Vagina (tissue), 2 donors: ENCODE measurements at regions not wholly inside any gene's neighbourhood (a gene's known extent, or its start where the extent isn't known, plus 50 kb on each side); places are given as distances from the start of the nearest gene placed in this dataset.

Source experiments
- DNase-seq, 2 donors: peaks; one replicate each; pipeline ENCODE4 v3.0.0-alpha.2; 2017; ENCODE audit errors: extremely low spot score in 2 of 2
- H3K27ac ChIP-seq: fragments of 200-600 bp; sonication (generic); one replicate; pipeline ENCODE4 v1.5.1; 2019
- H3K27me3 ChIP-seq: fragments of 200-600 bp; sonication (generic); one replicate; pipeline ENCODE4 v1.5.1; 2019
- H3K36me3 ChIP-seq, 2 donors: fragments of 200-600 bp; sonication (generic); one replicate each; pipeline ENCODE4 v1.5.1; 2017 to 2019
- H3K4me1 ChIP-seq: fragments of 200-600 bp; sonication (generic); one replicate; pipeline ENCODE4 v1.5.1; 2019
- H3K4me3 ChIP-seq, 2 donors: fragments of 200-600 bp; sonication (generic); 1 replicate in 1 of 2; 2 replicates in 1 of 2; pipeline ENCODE4 v1.5.1; 2016 to 2019
- H3K9me3 ChIP-seq: fragments of 200-600 bp; sonication (generic); one replicate; pipeline ENCODE4 v1.5.1; 2019
- POLR2A ChIP-seq, 2 donors: fragments of 450-650 bp; IDR thresholded peaks; one replicate each; pipeline ENCODE4 v1.6.1; 2017; ENCODE audit warnings: antibody characterized with exemption in 2 of 2, mild to moderate bottlenecking in 2 of 2, moderate library complexity in 2 of 2
- POLR2AphosphoS5 ChIP-seq, 2 donors: sonication (generic); formaldehyde crosslinking; IDR thresholded peaks; one replicate each; pipeline ENCODE4 v1.9.0; 2017; ENCODE audit warnings: antibody characterized with exemption in 2 of 2, mild to moderate bottlenecking in 2 of 2, low read depth in 1 of 2; ENCODE audit not compliant: insufficient read depth in 1 of 2
- intact Hi-C: fragments of 100-400 bp; cut with DNase I; formaldehyde crosslinking; loops from one replicate; pipeline ENCODE4 v1.15.1; 2023
- TF ChIP-seq, protein P1 (sequence below), 3 experiments: fragments of 450-650 bp in 2 of 3; fragments of 200-600 bp in 1 of 3; sonication (generic) in 1 of 3; IDR thresholded peaks; one replicate each; pipeline ENCODE4 v1.5.1; 2017 to 2019; ENCODE audit warnings: antibody characterized with exemption in 3 of 3, mild to moderate bottlenecking in 2 of 3, moderate library complexity in 2 of 3

DNA sequence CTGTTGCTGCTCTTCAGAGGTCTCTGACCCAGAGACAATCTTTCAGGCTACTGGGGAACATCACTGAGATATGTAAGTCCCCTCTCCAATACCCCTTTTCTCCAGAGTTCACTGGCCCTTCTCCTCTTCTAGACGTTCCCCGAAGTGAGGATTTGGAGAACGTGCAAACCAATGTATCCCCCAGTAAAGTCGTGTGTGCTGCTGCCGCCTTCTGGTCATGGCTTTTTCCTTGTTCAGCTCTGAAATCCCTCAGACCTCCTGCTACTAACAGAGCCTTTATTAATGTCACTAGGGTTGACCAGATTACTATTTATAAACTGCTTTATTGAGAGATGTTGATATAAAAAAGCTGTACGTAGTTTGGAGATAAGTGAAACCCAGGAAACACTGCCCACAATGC lies 1028.6 kb downstream of the CDH9 start:
- H3K36me3 ChIP-seq: no peaks in the 10 kb centered on the region
- H3K27me3 ChIP-seq: no peaks in the 10 kb centered on the region
- TF ChIP-seq POLR2A (IDR thresholded peaks at IDR 0.05): no peak
- TF ChIP-seq POLR2AphosphoS5 (IDR thresholded peaks at IDR 0.05; ENCODE audit: insufficient read depth in 1 of 2, low read depth in 1 of 2): no peak
- TF ChIP-seq, protein P1, sequence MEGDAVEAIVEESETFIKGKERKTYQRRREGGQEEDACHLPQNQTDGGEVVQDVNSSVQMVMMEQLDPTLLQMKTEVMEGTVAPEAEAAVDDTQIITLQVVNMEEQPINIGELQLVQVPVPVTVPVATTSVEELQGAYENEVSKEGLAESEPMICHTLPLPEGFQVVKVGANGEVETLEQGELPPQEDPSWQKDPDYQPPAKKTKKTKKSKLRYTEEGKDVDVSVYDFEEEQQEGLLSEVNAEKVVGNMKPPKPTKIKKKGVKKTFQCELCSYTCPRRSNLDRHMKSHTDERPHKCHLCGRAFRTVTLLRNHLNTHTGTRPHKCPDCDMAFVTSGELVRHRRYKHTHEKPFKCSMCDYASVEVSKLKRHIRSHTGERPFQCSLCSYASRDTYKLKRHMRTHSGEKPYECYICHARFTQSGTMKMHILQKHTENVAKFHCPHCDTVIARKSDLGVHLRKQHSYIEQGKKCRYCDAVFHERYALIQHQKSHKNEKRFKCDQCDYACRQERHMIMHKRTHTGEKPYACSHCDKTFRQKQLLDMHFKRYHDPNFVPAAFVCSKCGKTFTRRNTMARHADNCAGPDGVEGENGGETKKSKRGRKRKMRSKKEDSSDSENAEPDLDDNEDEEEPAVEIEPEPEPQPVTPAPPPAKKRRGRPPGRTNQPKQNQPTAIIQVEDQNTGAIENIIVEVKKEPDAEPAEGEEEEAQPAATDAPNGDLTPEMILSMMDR (IDR thresholded peaks at IDR 0.05): no peak
- no peaks in the 10 kb centered on the region for H3K9me3 ChIP-seq
- H3K4me1 ChIP-seq: no peaks in the 10 kb centered on the region
- H3K4me3 ChIP-seq: no peak overlapping the region
- H3K27ac ChIP-seq: no peak overlapping the region
- no peak for DNase-seq
- intact Hi-C loops: no loop called here

DNA sequence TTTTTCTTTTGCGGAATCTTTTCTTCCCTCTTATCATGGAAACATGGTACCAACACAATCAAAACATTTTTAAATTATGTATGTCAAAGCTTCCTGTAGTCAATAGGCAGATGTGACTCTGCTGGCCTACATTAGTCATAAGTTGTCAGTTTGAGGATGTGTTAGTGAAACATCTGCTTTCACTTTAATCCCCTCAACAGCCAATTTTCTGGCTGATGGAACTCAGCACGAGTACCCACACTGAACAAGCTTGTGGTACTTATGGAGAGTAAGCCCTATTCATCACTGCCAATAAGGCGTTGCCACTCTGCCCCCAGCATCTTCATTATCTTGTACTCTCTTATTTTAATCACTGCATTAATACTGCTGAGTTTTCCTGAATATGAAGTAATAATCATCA lies 1034.4 kb downstream of the CDH9 start:
- H3K27ac ChIP-seq: no peak overlapping the region
- intact Hi-C loops: no loop called here
- TF ChIP-seq, protein P1 (IDR thresholded peaks at IDR 0.05): no peak
- TF ChIP-seq POLR2A (IDR thresholded peaks at IDR 0.05) (no peak), POLR2AphosphoS5 (IDR thresholded peaks at IDR 0.05; ENCODE audit: insufficient read depth in 1 of 2, low read depth in 1 of 2) (no peak)

DNA sequence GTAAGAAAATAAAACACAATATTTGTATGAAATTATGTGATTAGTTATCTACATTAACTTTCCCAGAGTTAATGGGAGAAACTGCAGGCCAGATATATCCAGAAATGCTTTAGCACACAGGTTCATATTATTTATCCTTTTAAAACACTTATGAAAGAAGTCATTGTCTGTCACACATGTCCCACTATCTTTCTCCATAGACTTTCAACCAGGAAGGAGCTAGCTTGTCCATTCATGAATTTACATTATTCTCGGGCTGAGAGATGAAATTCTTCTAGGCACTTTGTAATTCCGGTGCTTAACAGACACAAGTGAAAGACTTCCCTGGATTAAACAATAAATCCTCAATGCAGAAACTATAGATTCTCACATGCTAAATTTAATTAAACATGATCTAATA lies 1043.2 kb downstream of the CDH9 start:
- Histone ChIP-seq H3K4me1 (no peaks in the 10 kb centered on the region), H3K27me3 (no peaks in the 10 kb centered on the region), H3K4me3 (no peak overlapping the region), H3K27ac (no peak overlapping the region), H3K36me3 (no peaks in the 10 kb centered on the region), H3K9me3 (no peaks in the 10 kb centered on the region)
- intact Hi-C loops: no loop called here
- DNase-seq: no peak
- TF ChIP-seq, protein P1 (IDR thresholded peaks at IDR 0.05): no peak
- TF ChIP-seq POLR2A (IDR thresholded peaks at IDR 0.05) (no peak), POLR2AphosphoS5 (IDR thresholded peaks at IDR 0.05; ENCODE audit: insufficient read depth in 1 of 2, low read depth in 1 of 2) (no peak)

More for the DNA sequence above, 1034.4 kb downstream of the CDH9 start:
- no peaks in the 10 kb centered on the region for H3K9me3 ChIP-seq
- H3K36me3 ChIP-seq: no peaks in the 10 kb centered on the region
- no peak for DNase-seq
- no peak overlapping the region for H3K4me3 ChIP-seq
- H3K27me3 ChIP-seq: no peaks in the 10 kb centered on the region
- H3K4me1 ChIP-seq: no peaks in the 10 kb centered on the region

DNA sequence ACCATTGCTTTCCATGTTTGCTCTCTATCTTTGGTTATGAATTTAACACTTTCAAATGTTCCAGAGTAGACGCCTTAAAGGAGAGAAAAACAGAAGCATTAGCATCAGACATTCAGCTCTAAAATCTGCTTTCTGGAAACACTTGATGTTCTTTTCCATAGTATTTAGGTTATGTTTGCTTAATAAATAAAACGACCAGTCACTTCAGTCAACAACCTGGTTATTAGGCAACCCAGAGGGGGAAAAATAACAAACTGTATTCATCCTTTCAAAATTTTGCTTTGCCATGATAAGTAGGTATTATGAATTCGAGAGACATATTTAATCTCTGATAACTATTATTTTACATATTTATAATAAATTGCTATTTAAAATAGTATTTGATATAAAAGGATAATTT lies 1044.7 kb downstream of the CDH9 start:
- no peak overlapping the region for H3K27ac ChIP-seq
- intact Hi-C loops: no loop called here
- no peak for DNase-seq
- H3K27me3 ChIP-seq: no peaks in the 10 kb centered on the region
- H3K4me3 ChIP-seq: no peak overlapping the region
- TF ChIP-seq POLR2A (IDR thresholded peaks at IDR 0.05) (no peak), POLR2AphosphoS5 (IDR thresholded peaks at IDR 0.05; ENCODE audit: insufficient read depth in 1 of 2, low read depth in 1 of 2) (no peak)
- TF ChIP-seq, protein P1 (IDR thresholded peaks at IDR 0.05): no peak
- H3K4me1 ChIP-seq: no peaks in the 10 kb centered on the region
- H3K9me3 ChIP-seq: no peaks in the 10 kb centered on the region
- H3K36me3 ChIP-seq: no peaks in the 10 kb centered on the region

DNA sequence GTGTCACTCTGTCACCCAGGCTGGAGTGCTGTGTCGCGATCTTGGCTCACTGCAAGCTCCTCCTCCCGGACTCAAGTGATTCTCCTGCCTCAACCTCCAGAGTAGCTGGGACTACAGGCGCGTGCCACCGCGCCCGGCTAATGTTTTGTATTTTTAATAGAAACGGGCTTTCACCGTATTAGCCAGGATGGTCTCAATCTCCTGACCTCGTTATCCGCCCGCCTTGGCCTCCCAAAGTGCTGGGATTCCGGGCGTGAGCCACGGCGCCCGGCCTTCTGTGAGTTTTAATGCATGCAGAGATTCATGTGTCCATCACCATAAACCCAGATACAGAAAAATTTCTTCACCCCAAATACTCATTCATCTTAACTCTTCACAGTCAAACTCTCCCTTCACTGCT lies 1046.7 kb downstream of the CDH9 start:
- intact Hi-C loops: no loop called here

More for the DNA sequence above, 1046.7 kb downstream of the CDH9 start:
- TF ChIP-seq POLR2AphosphoS5 (IDR thresholded peaks at IDR 0.05; ENCODE audit: insufficient read depth in 1 of 2, low read depth in 1 of 2) (no peak), POLR2A (IDR thresholded peaks at IDR 0.05) (no peak)
- TF ChIP-seq, protein P1 (IDR thresholded peaks at IDR 0.05): no peak
- Histone ChIP-seq H3K27ac (no peak overlapping the region), H3K4me3 (no peak overlapping the region), H3K36me3 (no peaks in the 10 kb centered on the region), H3K4me1 (no peaks in the 10 kb centered on the region), H3K9me3 (no peaks in the 10 kb centered on the region), H3K27me3 (no peaks in the 10 kb centered on the region)
- no peak for DNase-seq
